ENCODE measurements at regions not wholly inside any gene's neighbourhood (a gene's known extent, or its start where the extent isn't known, plus 50 kb on each side); places are given as distances from the start of the nearest gene placed in this dataset.

- TF ChIP-seq EZH2 (optimal IDR thresholded peaks at IDR 0.05; ENCODE audit: low read depth, low read length): no peak
- TF ChIP-seq CTCF (IDR thresholded peaks at IDR 0.05; ENCODE audit: low read length): no peak
Measured at GRCh38 chr6:71588490-71588889, 297.9 kb upstream of the RIMS1 start.

Measured in MM.1S (cell line).